Endodermal cell (in vitro differentiated cells): ENCODE measurements at regions not wholly inside any gene's neighbourhood (a gene's known extent, or its start where the extent isn't known, plus 50 kb on each side); places are given as distances from the start of the nearest gene placed in this dataset.

Experiments used
- DNase-seq: peaks from one replicate; pipeline ENCODE4 v3.0.0-alpha.2; 2017
- H3K27ac ChIP-seq: 2 replicates; pipeline ENCODE4 v1.5.1; 2013; ENCODE audit warnings: mild to moderate bottlenecking, low read depth, low read length, moderate library complexity
- H3K27me3 ChIP-seq: 2 replicates; pipeline ENCODE4 v1.6.1; 2013; ENCODE audit warnings: mild to moderate bottlenecking, low read length, moderate library complexity; ENCODE audit not compliant: insufficient read depth, control insufficient read depth, poor library complexity, severe bottlenecking
- H3K36me3 ChIP-seq: 2 replicates; pipeline ENCODE4 v1.7.0; 2013; ENCODE audit warnings: mild to moderate bottlenecking, low read length, moderate library complexity; ENCODE audit not compliant: control insufficient read depth, insufficient read depth
- H3K4me1 ChIP-seq: one replicate; pipeline ENCODE4 v1.7.0; 2013; ENCODE audit warnings: low read length; ENCODE audit not compliant: control insufficient read depth, insufficient read depth
- H3K4me3 ChIP-seq: 2 replicates; pipeline ENCODE4 v1.5.1; 2013; ENCODE audit warnings: mild to moderate bottlenecking, low read length, moderate library complexity
- H3K9ac ChIP-seq: 2 replicates; pipeline ENCODE4 v1.6.1; 2013; ENCODE audit warnings: mild to moderate bottlenecking, low read length, moderate library complexity; ENCODE audit not compliant: poor library complexity, severe bottlenecking; ENCODE audit errors: extremely low read depth
- H3K9me3 ChIP-seq: 2 replicates; pipeline ENCODE4 v1.6.1; 2013; ENCODE audit warnings: mild to moderate bottlenecking, low read length, moderate library complexity; ENCODE audit not compliant: control insufficient read depth
- H3K27ac Mint-ChIP-seq: 2 replicates; pipeline ENCODE4 v1.8.0; 2020; ENCODE audit warnings: mixed read lengths
- H3K27me3 Mint-ChIP-seq: 2 replicates; pipeline ENCODE4 v1.8.0; 2021; ENCODE audit warnings: mild to moderate bottlenecking, mixed read lengths; ENCODE audit not compliant: insufficient read depth
- H3K36me3 Mint-ChIP-seq: 2 replicates; pipeline ENCODE4 v1.8.0; 2020; ENCODE audit warnings: low read depth, mixed read lengths
- H3K4me1 Mint-ChIP-seq: 2 replicates; pipeline ENCODE4 v1.8.0; 2020; ENCODE audit warnings: mixed read lengths
- H3K4me3 Mint-ChIP-seq: 2 replicates; pipeline ENCODE4 v1.8.0; 2020; ENCODE audit warnings: mild to moderate bottlenecking, moderate library complexity, mixed read lengths
- H3K9me3 Mint-ChIP-seq: 2 replicates; pipeline ENCODE4 v1.8.0; 2020; ENCODE audit warnings: mild to moderate bottlenecking, mixed read lengths
- CTCF ChIP-seq: fragments of 200-600 bp; sonication (generic); conservative IDR thresholded peaks from 2 replicates; pipeline ENCODE4 v1.5.0; 2021; ENCODE audit warnings: antibody characterized with exemption, mild to moderate bottlenecking
- WGBS, 2 experiments: methylation state at CpG; one replicate each; pipeline versions ENCODE4 v1.1.5 to v1.1.7; 2013; ENCODE audit warnings: missing lambda C conversion rate in 2 of 2, mixed read lengths in 1 of 2; ENCODE audit not compliant: insufficient coverage in 1 of 2, insufficient read length in 1 of 2; 5-methylcytosine and 5-hydroxymethylcytosine counted together

- H3K9ac ChIP-seq = no peak overlapping the region
- no peaks in the 10 kb centered on the region for H3K27me3 ChIP-seq
- Mint-ChIP-seq H3K4me1 (no peaks in the 10 kb centered on the region), H3K9me3 (no peaks in the 10 kb centered on the region), H3K4me3 (no peak overlapping the region), H3K36me3 (no peaks in the 10 kb centered on the region), H3K27me3 (no peaks in the 10 kb centered on the region), H3K27ac (no peak overlapping the region)
- no peak for DNase-seq
- no peaks in the 10 kb centered on the region for H3K4me1 ChIP-seq
- peak overlapping the region; percentile 10 for H3K27ac ChIP-seq
- no peak overlapping the region for H3K4me3 ChIP-seq
- 64 to 82% methylated on average over 2 to 4 of the region's 4 CpGs for WGBS, 2 experiments
- H3K9me3 ChIP-seq = no peaks in the 10 kb centered on the region
- no peaks in the 10 kb centered on the region for H3K36me3 ChIP-seq
- no peak for TF ChIP-seq CTCF
These were observed 566.6 kb upstream of the DSEL start for GRCh38 chr18:68083131-68083530.

GRCh38 chr18:68072744-68073143, 556.2 kb upstream of the DSEL start:
- H3K4me3 ChIP-seq = no peak overlapping the region
- H3K27me3 ChIP-seq = no peaks in the 10 kb centered on the region
- Mint-ChIP-seq H3K4me1 (no peaks in the 10 kb centered on the region), H3K4me3 (no peak overlapping the region), H3K27ac (no peak overlapping the region), H3K27me3 (no peaks in the 10 kb centered on the region), H3K36me3 (no peaks in the 10 kb centered on the region), H3K9me3 (peaks cover 33% of the 10 kb centered on the region)
- DNase-seq = no peak
- H3K4me1 ChIP-seq = no peaks in the 10 kb centered on the region
- H3K36me3 ChIP-seq = no peaks in the 10 kb centered on the region
- TF ChIP-seq CTCF = no peak
- no peak overlapping the region for H3K9ac ChIP-seq
- peaks cover 18% of the 10 kb centered on the region for H3K9me3 ChIP-seq
- no peak overlapping the region for H3K27ac ChIP-seq
- 91 to 94% methylated on average over 3 to 7 of the region's 7 CpGs for WGBS, 2 experiments

GRCh38 chr18:68060871-68061270, 544.4 kb upstream of the DSEL start:
- H3K27me3 Mint-ChIP-seq = no peaks in the 10 kb centered on the region
- no peak overlapping the region for H3K9ac ChIP-seq
- H3K36me3 Mint-ChIP-seq = no peaks in the 10 kb centered on the region
- no peak overlapping the region for H3K4me3 ChIP-seq
- WGBS, 2 experiments = 100% methylated on average over 1 of the region's 1 CpG; no CpG with 5 or more reads in 1 of the 2 experiments
- H3K27ac ChIP-seq = no peak overlapping the region
- no peak for TF ChIP-seq CTCF
- H3K4me1 Mint-ChIP-seq = no peaks in the 10 kb centered on the region
- H3K4me1 ChIP-seq = no peaks in the 10 kb centered on the region
- H3K27me3 ChIP-seq = no peaks in the 10 kb centered on the region
- no peak for DNase-seq
- peaks cover 2% of the 10 kb centered on the region for H3K9me3 Mint-ChIP-seq
- H3K9me3 ChIP-seq = peaks cover 5% of the 10 kb centered on the region
- H3K36me3 ChIP-seq = no peaks in the 10 kb centered on the region
- no peak overlapping the region for H3K4me3 Mint-ChIP-seq
- no peak overlapping the region for H3K27ac Mint-ChIP-seq
